NCI-H1105 treated with DMSO at 0.1 percent for 48 hours (cell line): ENCODE measurements at regions not wholly inside any gene's neighbourhood (a gene's known extent, or its start where the extent isn't known, plus 50 kb on each side); places are given as distances from the start of the nearest gene placed in this dataset.
A peak's percentile ranks its signal among the peaks of the same experiment; 100 is the strongest.

Experiments used
- DNase-seq: peaks from one replicate; lab custom pipeline; 2025; lab: John Stamatoyannopoulos, UW

DNA sequence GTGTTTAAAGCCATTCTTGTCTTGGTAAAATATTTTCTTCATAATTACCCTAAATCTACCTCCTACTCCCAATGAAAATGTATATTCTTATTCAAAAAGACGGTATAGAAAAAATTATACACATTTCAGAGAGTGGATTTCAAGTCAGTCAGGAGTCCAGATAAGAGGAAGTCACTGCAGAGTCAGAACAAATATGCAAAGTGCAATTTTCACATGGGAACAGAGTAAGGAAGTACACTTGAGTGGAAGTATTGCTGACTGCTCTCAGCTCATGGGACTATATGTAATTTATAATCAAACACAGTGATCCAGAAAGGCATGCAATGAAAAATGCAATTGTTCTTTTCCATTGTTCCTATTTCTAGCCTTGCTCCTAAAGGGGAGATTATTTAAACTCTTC lies 1128.0 kb downstream of the AACS start:
- no peak for DNase-seq

DNA sequence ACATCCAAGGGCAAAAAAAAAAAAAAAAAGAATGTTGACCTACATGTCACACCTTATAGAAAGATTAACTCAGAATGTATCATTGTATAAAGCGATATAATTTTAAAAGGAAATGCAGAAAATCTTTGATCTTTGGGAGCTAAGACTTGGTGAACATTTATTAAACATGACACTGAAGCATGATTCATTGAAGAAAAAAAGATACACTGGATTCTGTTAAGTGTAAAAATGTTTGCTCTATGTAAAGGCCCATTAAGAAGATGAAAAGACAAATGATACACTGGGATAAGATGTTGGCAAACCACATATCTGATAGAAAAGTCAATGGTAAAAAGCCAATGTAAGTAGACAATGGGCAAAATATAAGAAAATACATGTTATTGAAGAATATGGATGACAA lies 1131.0 kb downstream of the AACS start:
- DNase-seq = no peak

DNA sequence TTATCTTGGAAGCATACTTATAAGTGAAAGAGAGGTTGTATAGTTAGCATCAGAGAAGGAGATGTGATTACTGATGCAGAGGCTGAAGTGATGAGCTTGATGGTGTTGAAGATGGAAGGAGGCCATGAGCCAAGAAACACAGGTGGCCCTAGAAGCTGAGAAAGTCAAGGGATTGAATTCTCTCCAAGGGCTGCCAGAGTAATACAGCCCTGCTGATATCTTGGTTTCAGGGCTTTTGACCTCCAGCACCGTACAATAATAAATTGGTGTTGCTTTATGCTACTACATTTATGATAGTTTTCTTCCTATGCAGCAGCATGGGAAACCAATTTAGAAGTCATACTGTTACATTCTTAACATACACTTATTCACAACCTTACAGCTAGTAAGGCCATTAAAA lies 1133.3 kb downstream of the AACS start:
- DNase-seq = no peak

DNA sequence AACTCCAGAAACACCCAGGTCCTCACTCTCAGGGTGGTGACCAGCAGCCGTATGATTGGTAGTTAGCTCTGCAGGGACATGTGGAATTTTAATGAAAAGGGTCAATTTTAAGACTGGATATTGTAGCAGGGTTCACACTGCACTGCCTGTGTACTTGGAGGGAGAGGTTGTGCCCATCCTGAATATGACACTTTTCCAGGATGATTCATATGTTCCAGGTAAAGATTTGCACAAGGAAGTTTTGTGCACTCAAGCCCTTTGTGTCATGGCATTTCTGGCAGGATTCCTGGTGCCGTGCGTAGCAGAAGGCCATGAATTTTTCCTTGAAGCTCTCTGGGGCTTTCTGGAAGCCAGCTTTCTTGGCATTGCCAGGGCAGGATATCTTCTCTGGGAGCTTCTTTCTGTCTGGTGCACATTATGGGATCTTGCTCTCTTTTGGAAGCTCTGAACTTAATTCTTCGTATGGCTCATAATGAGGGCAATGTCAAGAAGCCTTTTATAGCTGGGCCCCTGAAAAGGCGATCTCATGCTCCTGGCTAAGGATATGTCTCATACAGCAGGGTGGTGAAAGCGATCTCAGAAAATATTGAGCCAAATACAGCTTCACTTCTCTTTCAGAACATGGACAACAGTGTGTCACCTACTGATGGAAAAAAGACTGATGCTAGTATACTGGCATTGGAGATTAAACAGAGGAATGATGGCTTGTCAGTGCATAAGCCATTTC lies 1133.9 kb downstream of the AACS start:
- DNase-seq = no peak

DNA sequence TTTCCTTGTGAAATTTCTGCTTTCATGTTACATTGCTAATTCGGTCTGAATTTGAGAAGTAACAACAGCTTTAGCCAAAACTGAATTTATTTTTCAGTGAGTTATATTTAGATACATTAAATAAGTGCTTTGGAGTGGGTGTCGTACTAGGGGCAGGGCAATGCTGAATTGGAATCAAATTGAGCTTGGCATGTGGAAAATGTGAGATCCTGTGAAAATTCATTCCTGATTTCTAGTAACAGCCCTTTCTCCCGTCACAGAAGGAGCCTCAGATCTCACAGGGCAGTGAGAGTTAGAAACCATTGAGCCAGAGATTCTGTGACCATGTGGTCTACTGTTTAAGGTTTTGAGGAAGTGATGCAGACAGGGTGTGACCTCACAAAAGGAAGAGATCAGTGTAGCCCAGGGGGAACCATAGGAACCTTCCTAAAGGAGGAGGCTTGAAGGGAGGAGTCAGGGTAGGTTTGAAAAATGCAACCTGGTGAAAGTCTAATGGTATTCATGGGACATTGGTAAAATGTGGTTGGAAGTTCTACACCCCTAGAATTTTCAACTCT lies 1136.8 kb downstream of the AACS start:
- DNase-seq = no peak

DNA sequence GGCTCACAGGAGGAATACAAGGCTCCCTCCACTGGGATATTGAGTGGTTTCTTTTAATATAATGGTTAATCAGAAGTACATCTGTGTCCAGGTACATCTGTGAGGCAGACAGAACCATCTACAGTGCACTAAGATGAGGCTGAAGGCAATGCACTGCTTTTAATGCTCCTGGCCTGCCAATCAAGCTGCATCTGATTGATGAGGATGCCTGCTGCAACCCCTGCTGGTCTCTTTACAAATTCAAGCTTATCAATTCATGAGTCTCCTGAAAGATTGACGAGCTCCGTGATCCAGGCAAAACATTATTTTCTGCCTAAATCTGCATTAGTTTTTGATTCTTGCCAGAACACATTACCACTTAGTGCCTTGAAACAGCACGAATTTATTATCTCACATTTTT lies 1139.1 kb downstream of the AACS start:
- no peak for DNase-seq

DNA sequence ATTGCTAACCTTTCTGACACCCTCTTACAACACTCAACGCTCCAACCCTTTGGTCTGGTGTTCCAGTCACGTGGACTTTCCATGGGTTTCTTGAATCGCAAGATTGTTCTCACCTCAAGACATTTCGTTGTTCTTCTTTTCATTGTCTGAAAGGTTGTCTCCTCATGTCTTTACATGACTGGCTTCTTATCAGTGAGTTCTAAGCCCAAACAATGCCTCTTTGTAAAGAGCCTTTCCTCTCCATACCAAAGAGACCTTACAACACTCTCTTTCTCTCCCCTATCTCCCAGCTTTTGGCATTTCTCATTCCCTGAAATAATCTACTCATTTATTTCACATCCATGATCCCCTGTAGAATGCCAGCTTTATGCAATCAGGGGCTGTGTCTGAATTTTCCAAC lies 1144.8 kb downstream of the AACS start:
- DNase-seq = no peak

DNA sequence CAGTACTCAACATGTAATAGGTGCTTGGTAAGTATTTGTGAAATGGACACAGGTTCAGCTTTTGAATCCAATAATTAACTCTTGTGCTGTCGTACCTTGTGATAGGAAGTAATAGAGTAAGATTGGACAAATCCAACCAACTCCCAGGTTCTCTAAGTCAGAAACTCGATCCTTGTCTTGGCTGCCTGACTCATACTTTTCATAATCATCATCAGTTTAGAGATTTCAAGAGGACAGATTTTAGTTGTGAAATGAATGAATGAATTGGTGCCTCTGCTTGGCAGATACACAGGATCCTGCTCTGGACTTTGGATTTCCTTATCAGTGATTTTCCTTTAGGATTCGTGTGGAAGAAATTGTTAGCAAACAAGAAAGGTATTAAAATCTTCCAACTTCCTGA lies 1145.2 kb downstream of the AACS start:
- no peak for DNase-seq

DNA sequence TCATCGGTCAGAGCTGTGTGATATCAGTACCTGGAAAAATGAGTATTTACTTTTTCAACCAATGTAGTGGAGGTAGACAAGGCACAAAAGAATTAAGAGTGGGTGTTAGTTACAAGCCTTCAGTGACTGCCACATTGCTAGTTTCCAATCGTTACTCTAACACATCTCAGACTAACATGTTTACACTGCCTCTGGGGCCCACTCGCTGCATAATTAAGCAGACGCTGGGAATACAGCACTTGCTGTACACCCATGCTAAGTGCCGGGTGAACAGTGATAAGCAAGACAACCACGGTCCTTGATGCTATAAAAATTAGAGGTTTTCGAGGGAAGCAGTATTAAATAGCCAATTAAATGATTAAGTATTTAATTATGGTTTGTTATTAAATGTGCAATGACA lies 1147.6 kb downstream of the AACS start:
- DNase-seq = peak; percentile 46

DNA sequence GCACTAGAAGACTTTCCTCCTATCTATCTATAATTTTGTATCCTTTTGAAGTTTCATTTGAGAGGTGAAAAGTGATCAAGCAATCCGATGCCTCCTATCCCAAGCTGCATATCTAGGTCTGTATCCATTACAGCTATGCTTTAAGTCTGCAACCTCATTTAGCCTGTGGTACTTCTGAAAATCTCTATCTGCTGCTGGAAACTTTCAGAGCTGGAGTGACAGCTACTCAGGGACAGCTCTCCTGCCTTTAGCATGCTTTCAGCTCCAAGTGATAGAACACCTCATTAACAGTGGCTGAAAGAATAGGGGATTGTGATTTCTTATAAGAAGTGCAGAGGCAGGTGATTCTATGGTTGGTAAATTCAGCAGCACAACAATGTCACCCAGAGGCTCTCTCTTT lies 1153.5 kb downstream of the AACS start:
- no peak for DNase-seq

DNA sequence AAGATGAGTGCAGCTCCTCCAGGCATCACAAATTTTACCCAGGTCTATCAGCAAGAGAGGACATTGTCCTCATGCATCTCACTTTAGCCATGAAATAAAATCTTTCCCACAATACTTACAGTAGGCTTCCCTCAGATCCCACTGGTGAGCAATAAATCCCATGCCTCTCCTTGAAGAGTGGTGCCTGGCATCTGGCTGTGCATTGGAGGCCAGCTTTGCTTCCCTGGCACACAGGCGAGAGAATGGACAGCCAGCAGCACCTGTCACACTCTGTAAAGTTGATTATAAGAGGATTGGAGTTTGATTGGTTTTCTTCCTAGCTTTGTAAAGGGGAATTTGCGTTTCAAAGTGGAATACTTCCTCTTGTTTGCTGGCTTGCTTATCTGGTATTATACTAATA lies 1153.9 kb downstream of the AACS start:
- no peak for DNase-seq

DNA sequence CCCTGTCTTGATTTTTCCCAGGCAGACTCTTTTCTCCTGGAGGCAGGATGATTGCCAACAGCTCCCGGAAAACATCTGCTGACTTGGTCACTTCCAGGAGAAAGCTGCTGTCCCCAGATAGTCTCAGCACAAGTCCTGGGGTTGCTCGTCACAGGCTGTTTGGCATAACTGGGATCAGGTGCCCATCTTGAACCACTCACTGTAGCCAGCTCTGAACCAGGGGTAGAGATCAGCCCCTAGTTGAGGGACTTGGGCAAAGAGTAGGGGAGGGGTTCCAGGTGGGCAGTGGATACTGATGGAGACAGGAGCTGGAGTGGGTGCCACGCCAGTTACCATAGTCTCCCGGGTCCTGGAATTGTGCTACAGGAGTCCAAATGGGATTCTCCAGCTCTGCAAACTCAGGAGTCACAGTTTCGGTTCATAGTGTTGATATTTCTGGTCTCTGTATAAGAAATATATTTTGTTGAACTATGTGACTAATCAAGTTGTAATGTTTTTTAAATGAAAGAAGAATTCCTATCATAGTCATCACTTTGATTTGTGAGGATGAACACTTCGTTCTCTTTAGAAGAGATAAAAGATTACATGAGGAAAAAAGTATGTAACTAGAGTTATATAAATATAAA lies 1154.5 kb downstream of the AACS start:
- DNase-seq = no peak

DNA sequence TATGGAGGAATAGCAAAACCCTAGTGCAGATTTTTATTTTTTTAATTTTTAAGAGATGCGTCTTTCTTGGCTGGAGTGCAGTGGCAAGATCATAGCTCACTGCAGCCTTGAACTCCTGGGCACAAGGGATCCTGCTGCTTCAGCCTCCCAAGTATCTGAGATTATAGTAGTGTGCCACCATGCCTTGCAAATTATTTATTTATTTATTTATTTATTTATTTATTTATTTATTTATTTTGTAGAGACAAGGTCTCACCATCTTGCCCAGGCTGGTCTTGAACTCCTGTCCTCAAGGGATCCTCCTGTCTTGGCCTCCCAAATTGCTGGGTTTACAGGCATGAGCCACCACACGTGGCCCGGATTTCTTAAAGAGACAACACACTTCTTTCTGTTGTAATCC lies 1158.8 kb downstream of the AACS start:
- no peak for DNase-seq

DNA sequence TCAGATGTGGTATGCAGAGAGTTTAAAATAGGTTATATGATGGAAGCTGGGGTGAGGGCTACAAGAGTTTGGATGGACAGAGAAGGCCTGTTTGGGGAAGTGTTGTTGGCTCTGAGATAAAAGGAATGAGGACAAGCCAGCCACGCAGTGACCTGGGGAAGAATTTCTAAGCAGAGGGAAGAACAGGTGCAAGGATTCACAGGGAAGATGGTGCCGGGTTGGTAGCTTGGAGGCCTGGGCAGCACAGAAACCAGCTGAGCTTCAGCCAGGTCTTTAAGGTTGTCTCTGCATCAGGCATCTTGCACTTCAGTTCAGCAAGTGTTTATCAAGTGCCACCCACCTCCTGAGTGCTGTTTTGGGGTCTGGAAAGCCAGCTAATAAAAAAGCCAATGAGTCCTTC lies 1163.7 kb downstream of the AACS start:
- no peak for DNase-seq

DNA sequence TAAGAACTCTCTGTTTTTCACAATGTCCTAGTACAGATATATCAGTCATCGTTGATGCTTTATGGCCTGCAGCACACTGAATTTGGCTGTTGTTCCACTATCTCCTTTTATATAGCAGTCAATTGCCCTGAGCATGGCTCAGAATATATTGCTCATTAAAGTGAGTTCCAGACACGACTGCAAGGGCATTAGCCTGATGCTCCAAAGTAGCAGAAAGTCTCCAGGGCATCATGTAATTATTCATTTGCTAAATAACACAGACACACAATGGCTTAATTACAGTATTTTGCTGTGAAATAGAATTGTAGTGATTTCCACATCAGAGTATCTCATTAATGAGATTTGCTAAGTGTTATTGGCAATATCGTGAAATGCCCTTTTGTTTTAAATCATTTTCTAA lies 1167.5 kb downstream of the AACS start:
- no peak for DNase-seq

DNA sequence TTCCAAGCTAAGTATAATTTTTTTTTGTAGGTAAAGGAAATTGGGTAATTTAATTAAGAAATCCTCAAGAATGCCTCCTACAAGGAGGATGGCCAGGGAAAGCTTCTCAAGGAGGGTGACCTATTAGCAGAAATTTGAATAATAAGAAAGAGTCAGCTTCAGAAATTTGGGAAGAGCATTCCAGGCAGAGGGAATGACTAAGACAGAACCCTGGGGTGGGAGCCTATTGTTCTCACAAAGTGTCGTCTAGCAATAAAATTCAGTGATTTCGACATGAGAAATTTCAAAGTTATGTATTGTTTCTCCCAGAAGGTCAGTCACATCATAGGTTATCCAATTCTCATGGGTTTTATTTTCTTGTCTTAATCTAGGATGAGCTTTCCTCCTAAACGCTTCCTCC lies 1168.4 kb downstream of the AACS start:
- DNase-seq = no peak

DNA sequence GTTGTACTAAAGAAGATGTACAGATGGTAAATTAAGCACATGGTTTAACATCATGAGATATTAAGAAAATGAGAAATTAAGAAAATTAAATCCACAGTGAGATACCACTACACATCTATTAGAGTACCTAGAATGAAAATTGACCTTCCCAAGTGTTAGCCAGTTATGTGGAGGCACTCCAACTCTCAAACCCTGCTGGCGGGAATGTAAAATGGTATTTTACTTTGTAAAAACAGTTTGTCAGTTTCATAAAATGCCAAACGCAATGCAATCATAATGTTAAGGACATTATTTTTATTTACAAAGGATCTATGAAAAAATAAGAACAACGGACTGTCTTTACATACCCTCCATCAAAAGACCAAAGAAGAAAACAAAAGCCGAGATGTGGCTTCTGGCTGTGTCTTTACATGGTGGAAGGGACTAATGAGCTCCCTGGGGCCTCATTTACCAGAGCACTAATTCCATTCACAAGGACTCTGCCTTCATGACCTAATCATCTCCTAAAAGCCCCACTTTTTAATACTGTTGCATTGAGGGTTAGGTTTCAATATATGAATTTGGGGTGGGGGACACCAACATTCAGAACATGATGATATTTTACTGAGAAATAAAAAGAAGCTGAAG lies 1178.7 kb downstream of the AACS start:
- no peak for DNase-seq

DNA sequence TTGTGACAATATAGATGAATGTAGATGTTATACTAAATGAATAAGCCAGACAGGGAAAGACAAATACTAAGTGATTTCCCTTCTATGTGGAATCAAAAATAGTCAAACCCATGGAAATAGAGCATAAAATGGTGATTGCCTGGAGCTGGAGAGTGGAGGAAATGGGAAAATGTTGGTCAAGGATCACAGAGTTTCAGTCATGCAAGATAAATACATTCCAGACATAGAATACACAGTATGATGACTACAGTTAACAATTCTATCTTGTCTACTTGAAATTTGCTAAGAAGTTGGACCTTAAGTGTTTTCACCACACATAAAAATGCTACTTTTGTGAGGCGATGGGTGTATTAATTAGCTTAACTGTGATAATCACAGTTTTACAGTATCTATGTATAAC lies 1182.7 kb downstream of the AACS start:
- no peak for DNase-seq

DNA sequence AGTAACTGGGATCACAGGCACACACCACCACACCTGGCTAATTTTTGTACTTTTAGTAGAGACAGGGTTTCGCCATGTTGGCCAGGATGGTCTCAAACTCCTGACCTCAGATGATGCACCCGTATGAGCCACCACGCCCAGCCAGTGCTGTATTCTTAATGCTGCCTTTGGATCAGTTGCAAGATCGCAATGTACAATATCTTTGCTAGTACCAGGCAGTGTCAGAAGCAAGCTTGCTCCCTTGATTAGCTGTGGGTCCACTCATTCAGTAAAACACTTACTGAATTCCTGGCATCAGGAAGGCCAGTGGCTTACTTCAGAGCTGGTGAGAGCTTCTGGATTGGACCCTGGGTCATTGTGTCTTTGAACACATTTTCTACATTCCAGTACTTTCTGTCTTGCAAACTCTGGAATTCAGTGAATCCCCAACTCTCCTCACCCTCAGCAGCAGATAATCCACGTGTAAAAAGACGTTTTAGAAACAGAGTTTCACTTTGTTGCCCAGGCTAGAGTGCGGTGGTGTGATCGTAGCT lies 1183.7 kb downstream of the AACS start:
- DNase-seq = no peak

DNA sequence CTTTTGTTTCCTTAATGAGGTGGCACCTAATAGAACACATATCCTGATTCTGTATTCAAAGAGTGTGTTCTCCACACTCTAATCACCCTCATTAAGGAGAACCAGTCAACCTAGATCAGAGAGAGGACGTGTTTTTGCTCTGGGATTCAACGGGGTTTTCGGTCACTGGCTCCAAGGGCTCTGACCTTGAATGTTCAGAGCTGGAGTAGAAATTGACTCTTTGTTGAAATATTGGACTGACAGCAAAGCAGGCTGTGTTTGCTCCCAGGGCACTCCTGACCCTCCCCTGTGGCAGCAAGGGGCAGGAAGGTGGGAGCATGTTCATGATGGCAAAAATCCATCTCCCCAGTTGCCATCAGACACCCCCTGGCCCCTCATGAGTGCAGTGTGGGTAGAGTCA lies 1193.0 kb downstream of the AACS start:
- DNase-seq = no peak

DNA sequence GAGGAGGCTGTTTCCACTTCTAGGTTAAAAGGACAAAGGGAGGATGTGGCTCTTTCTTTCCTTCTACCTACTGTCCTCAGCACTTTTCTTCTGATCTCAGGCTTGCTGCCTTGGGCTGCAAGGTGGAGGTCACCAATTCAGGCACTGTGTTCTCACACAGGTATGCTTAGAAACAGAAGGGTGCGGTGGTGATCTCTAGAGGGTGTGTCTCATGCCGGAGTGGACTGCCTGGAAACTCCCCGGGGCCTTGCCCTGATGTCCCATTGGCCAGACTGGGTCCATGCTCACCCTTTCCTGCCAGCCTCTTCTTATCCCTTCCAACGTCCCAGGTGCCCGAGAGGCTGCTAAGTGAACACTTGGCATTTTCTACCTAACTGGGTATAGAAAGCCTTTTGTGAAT lies 1197.6 kb downstream of the AACS start:
- DNase-seq = no peak

DNA sequence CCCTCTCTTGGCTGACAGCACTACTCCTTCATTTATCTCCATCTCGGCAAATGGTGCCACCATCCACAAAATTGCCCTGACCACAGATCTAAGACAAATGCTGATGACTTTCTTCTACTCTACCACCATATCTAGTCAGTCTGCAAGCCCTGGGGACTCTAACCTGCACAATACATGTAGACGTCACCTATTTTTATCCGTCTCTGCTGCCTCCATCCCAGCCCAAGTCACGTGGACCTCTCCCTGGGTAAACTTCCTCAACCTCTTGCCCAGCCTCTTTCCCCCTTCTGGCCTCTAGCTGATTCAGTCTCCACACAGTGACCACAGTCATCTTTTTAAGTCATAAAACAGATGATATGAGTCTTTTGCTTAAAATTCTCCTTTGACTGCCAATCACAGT lies 1203.0 kb downstream of the AACS start:
- no peak for DNase-seq

DNA sequence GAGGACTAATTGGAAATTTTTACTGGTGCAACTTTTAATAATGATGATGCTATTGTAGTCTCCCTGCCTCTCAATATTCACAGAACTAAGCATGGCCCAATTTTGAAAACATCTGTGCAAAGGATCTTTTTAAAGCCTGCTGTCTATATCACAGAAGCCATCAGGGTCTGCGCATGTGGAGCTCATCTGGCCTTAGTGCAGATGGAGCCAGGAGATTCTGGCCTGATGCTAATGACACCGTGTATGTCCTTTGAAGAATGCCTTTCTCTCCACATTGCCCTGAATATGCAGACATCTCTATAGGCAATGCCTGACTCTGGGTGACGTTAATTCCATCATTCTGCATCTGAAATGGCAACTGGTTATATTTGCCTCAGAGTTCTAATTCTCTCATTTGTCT lies 1205.9 kb downstream of the AACS start:
- DNase-seq = no peak
